ENCODE measurements at regions not wholly inside any gene's neighbourhood (a gene's known extent, or its start where the extent isn't known, plus 50 kb on each side); places are given as distances from the start of the nearest gene placed in this dataset.
A peak's percentile ranks its signal among the peaks of the same experiment; 100 is the strongest.
"Not testable (repeated sequence)": the region's sequence is repeated elsewhere in the genome, so short reads cannot be mapped to it uniquely, and the experiment has no call there.

- DNase-seq (ENCODE audit: low read depth in 3 of 3, low spot score in 2 of 3): not testable (repeated sequence)
Observed at GRCh38 chr1:104135036-104135435, 385.3 kb downstream of the AMY1C start.

- no peak for DNase-seq (ENCODE audit: low read depth in 3 of 3, low spot score in 2 of 3)
Observed at GRCh38 chr1:104136621-104137020, 386.9 kb downstream of the AMY1C start.

GRCh38 chr1:104156738-104157137, 407.0 kb downstream of the AMY1C start:
- DNase-seq (ENCODE audit: low read depth in 3 of 3, low spot score in 2 of 3): no peak

GRCh38 chr1:104163912-104164476, 414.3 kb downstream of the AMY1C start:
- no peak for DNase-seq (ENCODE audit: low read depth in 3 of 3, low spot score in 2 of 3)

- DNase-seq (ENCODE audit: low read depth in 3 of 3, low spot score in 2 of 3): no peak
Observed at GRCh38 chr1:104172243-104172681, 422.6 kb downstream of the AMY1C start.

- no peak for DNase-seq (ENCODE audit: low read depth in 3 of 3, low spot score in 2 of 3)
Observed at GRCh38 chr1:104182251-104182650, 432.6 kb downstream of the AMY1C start.

GRCh38 chr1:104189207-104189606, 439.5 kb downstream of the AMY1C start:
- DNase-seq (ENCODE audit: low read depth in 3 of 3, low spot score in 2 of 3): no peak

- no peak for DNase-seq (ENCODE audit: low read depth in 3 of 3, low spot score in 2 of 3)
Observed at GRCh38 chr1:104190821-104191220, 441.1 kb downstream of the AMY1C start.

GRCh38 chr1:104195395-104195794, 445.7 kb downstream of the AMY1C start:
- no peak for DNase-seq (ENCODE audit: low read depth in 3 of 3, low spot score in 2 of 3)

GRCh38 chr1:104196136-104196535, 446.4 kb downstream of the AMY1C start:
- no peak for DNase-seq (ENCODE audit: low read depth in 3 of 3, low spot score in 2 of 3)

GRCh38 chr1:104197516-104197915, 447.8 kb downstream of the AMY1C start:
- no peak for DNase-seq (ENCODE audit: low read depth in 3 of 3, low spot score in 2 of 3)

GRCh38 chr1:104212239-104212638, 462.5 kb downstream of the AMY1C start:
- DNase-seq (ENCODE audit: low read depth in 3 of 3, low spot score in 2 of 3): no peak

- not testable (repeated sequence) for DNase-seq (ENCODE audit: low read depth in 3 of 3, low spot score in 2 of 3)
Observed at GRCh38 chr1:104217395-104217986, 467.8 kb downstream of the AMY1C start.

GRCh38 chr1:104229860-104230259, 480.2 kb downstream of the AMY1C start:
- DNase-seq (ENCODE audit: low read depth in 3 of 3, low spot score in 2 of 3): no peak

GRCh38 chr1:104231676-104232075, 482.0 kb downstream of the AMY1C start:
- no peak for DNase-seq (ENCODE audit: low read depth in 3 of 3, low spot score in 2 of 3)

- DNase-seq (ENCODE audit: low read depth in 3 of 3, low spot score in 2 of 3): no peak
Observed at GRCh38 chr1:104235141-104235540, 485.4 kb downstream of the AMY1C start.

GRCh38 chr1:104238991-104239390, 489.3 kb downstream of the AMY1C start:
- DNase-seq (ENCODE audit: low read depth in 3 of 3, low spot score in 2 of 3): peak in 2 of 3 donors; percentile 15 to 53

- DNase-seq (ENCODE audit: low read depth in 3 of 3, low spot score in 2 of 3): no peak
Observed at GRCh38 chr1:104248385-104248784, 498.7 kb downstream of the AMY1C start.

- DNase-seq (ENCODE audit: low read depth in 3 of 3, low spot score in 2 of 3): no peak
Observed at GRCh38 chr1:104259481-104259880, 509.8 kb downstream of the AMY1C start.

GRCh38 chr1:104263110-104263509, 513.4 kb downstream of the AMY1C start:
- DNase-seq (ENCODE audit: low read depth in 3 of 3, low spot score in 2 of 3): not testable (repeated sequence)

- no peak for DNase-seq (ENCODE audit: low read depth in 3 of 3, low spot score in 2 of 3)
Observed at GRCh38 chr1:104264521-104264920, 514.8 kb downstream of the AMY1C start.

GRCh38 chr1:104265163-104265562, 515.5 kb downstream of the AMY1C start:
- DNase-seq (ENCODE audit: low read depth in 3 of 3, low spot score in 2 of 3): no peak

- DNase-seq (ENCODE audit: low read depth in 3 of 3, low spot score in 2 of 3): no peak
Observed at GRCh38 chr1:104266612-104267011, 516.9 kb downstream of the AMY1C start.

Data from right renal cortex interstitium (tissue), 3 donors.